GM23338 (cell line): ENCODE measurements at regions not wholly inside any gene's neighbourhood (a gene's known extent, or its start where the extent isn't known, plus 50 kb on each side); places are given as distances from the start of the nearest gene placed in this dataset.

ENCODE experiments used
- ATAC-seq: fragments of 200-7000 bp; cut with Tn5 transposase; 3 replicates; pipeline ENCODE4 v1.9.1; 2020
- DNase-seq: peaks from one replicate; pipeline ENCODE4 v3.0.0-alpha.2; 2015; ENCODE audit warnings: low spot score
- H2AFZ ChIP-seq: fragments of 200-600 bp; sonication (generic); 2 replicates; pipeline ENCODE4 v1.8.0; 2016; ENCODE audit warnings: antibody characterized with exemption, mild to moderate bottlenecking, moderate library complexity
- H3F3A ChIP-seq: fragments of 200-600 bp; sonication (generic); replicated peaks from 2 replicates; pipeline ENCODE4 v1.8.0; 2017; ENCODE audit warnings: antibody characterized with exemption, mixed run types, low read depth
- H3K27ac ChIP-seq: fragments of 200-600 bp; sonication (generic); 2 replicates; pipeline ENCODE4 v1.6.1; 2016; ENCODE audit warnings: low read depth
- H3K27me3 ChIP-seq: fragments of 200-600 bp; sonication (generic); 2 replicates; pipeline ENCODE4 v1.8.0; 2016; ENCODE audit warnings: mild to moderate bottlenecking, mixed run types, moderate library complexity; ENCODE audit not compliant: insufficient read depth
- H3K36me3 ChIP-seq: fragments of 200-600 bp; sonication (generic); 2 replicates; pipeline ENCODE4 v1.8.0; 2016; ENCODE audit warnings: mild to moderate bottlenecking; ENCODE audit not compliant: insufficient read depth
- H3K4me1 ChIP-seq: fragments of 200-600 bp; sonication (generic); 2 replicates; pipeline ENCODE4 v1.8.0; 2016; ENCODE audit warnings: mild to moderate bottlenecking, moderate library complexity; ENCODE audit not compliant: insufficient read depth
- H3K4me2 ChIP-seq: fragments of 200-600 bp; sonication (generic); 2 replicates; pipeline ENCODE4 v1.7.1; 2017; ENCODE audit warnings: mixed run types
- H3K4me3 ChIP-seq: fragments of 200-600 bp; sonication (generic); 2 replicates; pipeline ENCODE4 v1.6.1; 2016; ENCODE audit warnings: mixed run types
- H3K79me2 ChIP-seq: fragments of 200-600 bp; sonication (generic); replicated peaks from 2 replicates; pipeline ENCODE4 v1.8.0; 2017; ENCODE audit warnings: mild to moderate bottlenecking; ENCODE audit not compliant: insufficient read depth
- H3K9me2 ChIP-seq: fragments of 200-600 bp; sonication (generic); 2 replicates; pipeline ENCODE4 v1.8.0; 2017; ENCODE audit not compliant: insufficient read depth
- H4K20me1 ChIP-seq: fragments of 200-600 bp; sonication (generic); replicated peaks from 2 replicates; pipeline ENCODE4 v1.8.0; 2017; ENCODE audit warnings: mild to moderate bottlenecking; ENCODE audit not compliant: insufficient read depth
- H3K27ac Mint-ChIP-seq: 2 replicates; pipeline ENCODE4 v1.8.0; 2020; ENCODE audit warnings: inconsistent platforms, mild to moderate bottlenecking, moderate library complexity, mixed read lengths
- H3K27me3 Mint-ChIP-seq: 3 replicates; pipeline ENCODE4 v1.8.0; 2022; ENCODE audit warnings: low read depth, mild to moderate bottlenecking, moderate library complexity, mixed read lengths, inconsistent platforms; ENCODE audit not compliant: insufficient read depth, poor library complexity
- H3K36me3 Mint-ChIP-seq: 3 replicates; pipeline ENCODE4 v1.8.0; 2021; ENCODE audit warnings: low read depth, mild to moderate bottlenecking, inconsistent platforms, moderate library complexity, mixed read lengths
- H3K4me1 Mint-ChIP-seq: 3 replicates; pipeline ENCODE4 v1.8.0; 2020; ENCODE audit warnings: mild to moderate bottlenecking, inconsistent platforms, mixed read lengths
- H3K4me3 Mint-ChIP-seq: 3 replicates; pipeline ENCODE4 v1.8.0; 2021; ENCODE audit warnings: moderate library complexity, mild to moderate bottlenecking, inconsistent platforms, mixed read lengths
- H3K9me3 Mint-ChIP-seq: 3 replicates; pipeline ENCODE4 v1.8.0; 2020; ENCODE audit warnings: moderate library complexity, mild to moderate bottlenecking, inconsistent platforms, mixed read lengths
- CTCF ChIP-seq, 2 experiments: fragments of 200-600 bp in 1 of 2; sonication (generic) in 1 of 2; conservative IDR thresholded peaks; 2 replicates each; pipeline versions ENCODE4 v1.5.1 to v1.6.1; 2016 to 2017; ENCODE audit warnings: antibody characterized with exemption in 2 of 2, low read depth in 2 of 2, mild to moderate bottlenecking in 2 of 2, moderate library complexity in 1 of 2
- EZH2 ChIP-seq: fragments of 200-600 bp; sonication (generic); IDR thresholded peaks from one replicate; pipeline ENCODE4 v1.8.0; 2017; ENCODE audit warnings: antibody characterized with exemption, mild to moderate bottlenecking, low read depth; ENCODE audit not compliant: unreplicated experiment
- EZH2phosphoT487 ChIP-seq: fragments of 200-600 bp; sonication (generic); IDR thresholded peaks from one replicate; pipeline ENCODE4 v1.8.1; 2018; ENCODE audit warnings: antibody characterized with exemption; ENCODE audit not compliant: unreplicated experiment
- JUNB ChIP-seq: IDR thresholded peaks from one replicate; pipeline ENCODE4 v1.6.1; 2016; ENCODE audit warnings: antibody characterized with exemption; ENCODE audit not compliant: unreplicated experiment
- STAT1 ChIP-seq: IDR thresholded peaks from one replicate; pipeline ENCODE4 v1.6.1; 2016; ENCODE audit warnings: antibody characterized with exemption; ENCODE audit not compliant: unreplicated experiment
- ZNF114 ChIP-seq: fragments of 250-450 bp; sonication (Bioruptor Pico); IDR thresholded peaks from 2 replicates; pipeline ENCODE4 v1.5.0; 2020; ENCODE audit warnings: mild to moderate bottlenecking, moderate library complexity
- ZNF331 ChIP-seq: fragments of 250-450 bp; sonication (Bioruptor Pico); IDR thresholded peaks from 2 replicates; pipeline ENCODE4 v1.5.0; 2020; ENCODE audit warnings: low read depth, mild to moderate bottlenecking, moderate library complexity
- ZNF462 ChIP-seq: fragments of 250-450 bp; sonication (Bioruptor Pico); IDR thresholded peaks from 2 replicates; pipeline ENCODE4 v1.5.0; 2020; ENCODE audit warnings: mild to moderate bottlenecking, moderate library complexity

GRCh38 chr13:33697926-33698325 lies 120.0 kb upstream of the RFC3 start (continued):
- TF ChIP-seq ZNF462 (no peak), ZNF331 (CRISPR knock-in tag) (no peak), CTCF (conservative IDR thresholded peaks at IDR 0.05; ENCODE audit: low read depth in 2 of 2) (no peak), ZNF114 (CRISPR knock-in tag) (no peak), EZH2phosphoT487 (no peak)

GRCh38 chr13:33707449-33707848 lies 110.5 kb upstream of the RFC3 start:
- H2AFZ ChIP-seq = no peak overlapping the region
- H3K4me2 ChIP-seq = no peak overlapping the region
- no peak overlapping the region for H3K4me3 ChIP-seq
- no peaks in the 10 kb centered on the region for H3K4me1 Mint-ChIP-seq
- H3K36me3 Mint-ChIP-seq = peaks cover 8% of the 10 kb centered on the region; the same call in 2 of the 3 replicates
- peaks cover 14% of the 10 kb centered on the region for H3K9me3 Mint-ChIP-seq
- peaks cover 3% of the 10 kb centered on the region for H3K27me3 Mint-ChIP-seq
- no peak overlapping the region for H3K27ac Mint-ChIP-seq
- H3K27me3 ChIP-seq = no peaks in the 10 kb centered on the region
- no peak overlapping the region for H3K27ac ChIP-seq
- no peaks in the 10 kb centered on the region for H3F3A ChIP-seq
- DNase-seq (no peak), ATAC-seq (no peak)
- H3K4me3 Mint-ChIP-seq = no peak overlapping the region
- H4K20me1 ChIP-seq = no peaks in the 10 kb centered on the region
- no peaks in the 10 kb centered on the region for H3K79me2 ChIP-seq
- no peaks in the 10 kb centered on the region for H3K36me3 ChIP-seq
- H3K4me1 ChIP-seq = no peaks in the 10 kb centered on the region
- H3K9me2 ChIP-seq = no peaks in the 10 kb centered on the region; the same call in 1 of the 2 replicates
- no peak for TF ChIP-seq EZH2phosphoT487
- no peak for TF ChIP-seq EZH2
- TF ChIP-seq ZNF114 (CRISPR knock-in tag) = no peak
- no peak for TF ChIP-seq STAT1
- no peak for TF ChIP-seq ZNF462
- no peak for TF ChIP-seq JUNB
